ENCODE measurements at regions not wholly inside any gene's neighbourhood (a gene's known extent, or its start where the extent isn't known, plus 50 kb on each side); places are given as distances from the start of the nearest gene placed in this dataset.

GRCh38 chr11:128365044-128365443 is 222.3 kb downstream of the ETS1 start:
- H3K4me3 ChIP-seq (ENCODE audit: low read length): no peak overlapping the region
- H4K20me1 ChIP-seq (ENCODE audit: insufficient read depth, low read length): no peaks in the 10 kb centered on the region
- no peaks in the 10 kb centered on the region for H3K79me2 ChIP-seq (ENCODE audit: low read length)
- no peak overlapping the region for H3K4me2 ChIP-seq (ENCODE audit: low read length)
- TF ChIP-seq EZH2phosphoT487 (IDR thresholded peaks at IDR 0.05; ENCODE audit: low read depth) (no peak), CTCF (IDR thresholded peaks at IDR 0.05; ENCODE audit: low read depth, low read length) (no peak)
- H2AFZ ChIP-seq (ENCODE audit: low read depth, low read length): no peak overlapping the region
- no peaks in the 10 kb centered on the region for H3K9me3 ChIP-seq (ENCODE audit: insufficient read depth, low read length)
- H3K4me1 ChIP-seq (ENCODE audit: low read length): peaks cover 26% of the 10 kb centered on the region
- H3K36me3 ChIP-seq (replicated peaks; ENCODE audit: low read depth, low read length): no peaks in the 10 kb centered on the region
- no peak overlapping the region for H3K9ac ChIP-seq (ENCODE audit: low read length)
- no peak overlapping the region for H3K27ac ChIP-seq (ENCODE audit: low read length)
- H3K27me3 ChIP-seq (ENCODE audit: low read depth, low read length): no peaks in the 10 kb centered on the region

GRCh38 chr11:128361451-128362020 is 225.8 kb downstream of the ETS1 start:
- H3K9me3 ChIP-seq (ENCODE audit: insufficient read depth, low read length): no peaks in the 10 kb centered on the region
- H3K79me2 ChIP-seq (ENCODE audit: low read length): no peaks in the 10 kb centered on the region
- H4K20me1 ChIP-seq (ENCODE audit: insufficient read depth, low read length): no peaks in the 10 kb centered on the region
- peak overlapping the region; percentile 23 for H3K4me3 ChIP-seq (ENCODE audit: low read length)
- TF ChIP-seq EZH2phosphoT487 (IDR thresholded peaks at IDR 0.05; ENCODE audit: low read depth) (no peak), CTCF (IDR thresholded peaks at IDR 0.05; ENCODE audit: low read depth, low read length) (no peak)
- H3K4me1 ChIP-seq (ENCODE audit: low read length): peaks cover 17% of the 10 kb centered on the region
- H3K27ac ChIP-seq (ENCODE audit: low read length): peak overlapping the region; percentile 13
- peak overlapping the region; percentile 40 for H2AFZ ChIP-seq (ENCODE audit: low read depth, low read length)
- peak overlapping the region; percentile 58 for H3K4me2 ChIP-seq (ENCODE audit: low read length)
- H3K9ac ChIP-seq (ENCODE audit: low read length): peak overlapping the region; percentile 14; the same call in 1 of the 2 replicates
- no peaks in the 10 kb centered on the region for H3K27me3 ChIP-seq (ENCODE audit: low read depth, low read length)
- H3K36me3 ChIP-seq (replicated peaks; ENCODE audit: low read depth, low read length): no peaks in the 10 kb centered on the region

GRCh38 chr11:128359515-128359914 is 227.8 kb downstream of the ETS1 start:
- Histone ChIP-seq H3K36me3 (replicated peaks; ENCODE audit: low read depth, low read length) (no peaks in the 10 kb centered on the region), H3K9ac (ENCODE audit: low read length) (no peak overlapping the region), H3K9me3 (ENCODE audit: insufficient read depth, low read length) (no peaks in the 10 kb centered on the region), H3K79me2 (ENCODE audit: low read length) (no peaks in the 10 kb centered on the region), H4K20me1 (ENCODE audit: insufficient read depth, low read length) (no peaks in the 10 kb centered on the region), H3K4me1 (ENCODE audit: low read length) (peaks cover 17% of the 10 kb centered on the region), H3K27ac (ENCODE audit: low read length) (no peak overlapping the region), H3K4me2 (ENCODE audit: low read length) (no peak overlapping the region), H3K4me3 (ENCODE audit: low read length) (no peak overlapping the region), H3K27me3 (ENCODE audit: low read depth, low read length) (no peaks in the 10 kb centered on the region), H2AFZ (ENCODE audit: low read depth, low read length) (no peak overlapping the region)
- TF ChIP-seq CTCF (IDR thresholded peaks at IDR 0.05; ENCODE audit: low read depth, low read length) (no peak), EZH2phosphoT487 (IDR thresholded peaks at IDR 0.05; ENCODE audit: low read depth) (no peak)

DNA sequence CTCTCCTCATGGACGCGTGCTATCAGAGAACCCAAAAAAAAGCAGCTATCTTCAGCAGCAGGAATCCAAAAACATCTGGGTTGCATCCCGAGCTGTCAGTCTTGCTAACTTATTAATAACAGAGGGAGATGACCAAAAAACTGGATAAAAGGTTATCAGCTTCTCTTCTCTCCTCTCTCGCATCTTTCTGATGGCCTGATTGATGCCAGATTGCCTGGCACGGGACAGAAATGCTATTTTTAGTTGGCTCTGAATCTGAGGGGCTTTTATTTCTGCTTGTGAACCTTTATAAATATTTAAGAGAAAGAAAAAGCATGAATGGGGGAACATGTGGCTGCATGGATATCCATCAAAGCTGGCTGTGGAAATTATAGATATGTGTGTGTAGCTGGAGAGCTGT is 230.3 kb downstream of the ETS1 start:
- Histone ChIP-seq H3K4me3 (ENCODE audit: low read length) (no peak overlapping the region), H3K4me2 (ENCODE audit: low read length) (no peak overlapping the region), H3K9ac (ENCODE audit: low read length) (no peak overlapping the region), H3K27ac (ENCODE audit: low read length) (no peak overlapping the region), H3K4me1 (ENCODE audit: low read length) (peaks cover 20% of the 10 kb centered on the region), H3K36me3 (replicated peaks; ENCODE audit: low read depth, low read length) (no peaks in the 10 kb centered on the region), H2AFZ (ENCODE audit: low read depth, low read length) (no peak overlapping the region), H3K27me3 (ENCODE audit: low read depth, low read length) (no peaks in the 10 kb centered on the region), H3K9me3 (ENCODE audit: insufficient read depth, low read length) (no peaks in the 10 kb centered on the region), H4K20me1 (ENCODE audit: insufficient read depth, low read length) (no peaks in the 10 kb centered on the region), H3K79me2 (ENCODE audit: low read length) (no peaks in the 10 kb centered on the region)
- no peak for TF ChIP-seq EZH2phosphoT487 (IDR thresholded peaks at IDR 0.05; ENCODE audit: low read depth)

Data from OCI-LY3 (cell line).